AG04449 (cell line): ENCODE measurements at regions not wholly inside any gene's neighbourhood (a gene's known extent, or its start where the extent isn't known, plus 50 kb on each side); places are given as distances from the start of the nearest gene placed in this dataset.

ENCODE experiments used
- CTCF ChIA-PET: fragments of 350-600 bp; formaldehyde crosslinking; extraction: SDS; loops from one replicate; lab custom pipeline; 2021; ENCODE audit warnings: antibody characterized with exemption; lab: Yijun Ruan, JAX
- POLR2A ChIA-PET: fragments of 400-600, 350-600 bp; formaldehyde crosslinking; extraction: SDS; loops from one replicate; lab custom pipeline; 2020; ENCODE audit warnings: antibody characterized with exemption, inconsistent platforms; lab: Yijun Ruan, JAX
- DNase-seq: peaks from one replicate; pipeline ENCODE4 v3.0.0-alpha.2; 2010; ENCODE audit warnings: low read depth, low spot score
- H3K4me3 ChIP-seq: 2 replicates; pipeline ENCODE4 v1.5.1; 2011; ENCODE audit warnings: low read depth, mild to moderate bottlenecking, control low read depth, low read length
- TF ChIP-seq, protein P1 (sequence below): IDR thresholded peaks from one replicate; pipeline ENCODE4 v1.5.1; 2011; ENCODE audit warnings: mild to moderate bottlenecking, moderate library complexity, low read length, control low read depth, inconsistent platforms; ENCODE audit not compliant: insufficient read depth; ENCODE audit errors: missing control alignments

DNA sequence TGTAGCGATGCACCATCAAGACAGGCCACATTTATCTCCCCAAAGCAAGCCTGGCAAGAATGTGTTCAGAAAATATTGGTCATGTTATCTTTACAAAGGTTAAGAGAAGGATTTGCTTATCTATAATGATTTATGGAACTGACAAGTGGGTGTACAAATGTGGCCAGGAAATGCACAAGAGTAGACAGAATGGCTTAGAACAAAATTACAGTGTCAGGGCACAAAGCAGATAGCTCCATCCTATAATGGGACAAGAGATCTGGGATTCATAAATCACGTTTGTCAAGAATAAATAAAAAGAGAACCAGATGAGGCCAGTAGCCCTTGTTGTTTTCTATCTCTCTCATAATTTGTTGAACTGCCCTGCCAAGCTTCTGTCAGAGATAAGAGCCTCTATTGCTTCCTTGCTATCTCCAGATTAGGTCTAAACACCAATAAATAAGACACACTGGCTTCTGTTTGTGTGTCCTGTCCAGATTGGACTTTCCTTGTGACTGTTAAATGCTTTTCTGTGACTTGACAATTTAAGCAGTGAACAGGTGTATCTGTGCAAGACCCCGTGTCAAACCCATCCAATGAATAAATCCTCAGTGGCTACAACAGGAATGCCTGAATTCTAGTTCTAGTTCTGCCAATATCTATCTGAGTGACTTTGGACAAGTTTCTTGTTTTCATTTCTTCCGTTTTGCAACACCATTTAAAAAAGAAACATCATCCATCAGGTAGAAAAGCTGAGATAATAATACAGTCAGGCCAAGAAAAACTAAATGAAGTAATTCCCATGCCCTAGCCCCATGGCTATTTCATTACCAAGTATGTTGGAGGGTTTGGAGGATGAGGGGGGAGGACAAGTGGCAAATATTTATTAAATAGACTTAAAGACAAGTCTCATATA is 157.2 kb downstream of the DCLK3 start:
- DNase-seq = no peak
- TF ChIP-seq, protein P1, sequence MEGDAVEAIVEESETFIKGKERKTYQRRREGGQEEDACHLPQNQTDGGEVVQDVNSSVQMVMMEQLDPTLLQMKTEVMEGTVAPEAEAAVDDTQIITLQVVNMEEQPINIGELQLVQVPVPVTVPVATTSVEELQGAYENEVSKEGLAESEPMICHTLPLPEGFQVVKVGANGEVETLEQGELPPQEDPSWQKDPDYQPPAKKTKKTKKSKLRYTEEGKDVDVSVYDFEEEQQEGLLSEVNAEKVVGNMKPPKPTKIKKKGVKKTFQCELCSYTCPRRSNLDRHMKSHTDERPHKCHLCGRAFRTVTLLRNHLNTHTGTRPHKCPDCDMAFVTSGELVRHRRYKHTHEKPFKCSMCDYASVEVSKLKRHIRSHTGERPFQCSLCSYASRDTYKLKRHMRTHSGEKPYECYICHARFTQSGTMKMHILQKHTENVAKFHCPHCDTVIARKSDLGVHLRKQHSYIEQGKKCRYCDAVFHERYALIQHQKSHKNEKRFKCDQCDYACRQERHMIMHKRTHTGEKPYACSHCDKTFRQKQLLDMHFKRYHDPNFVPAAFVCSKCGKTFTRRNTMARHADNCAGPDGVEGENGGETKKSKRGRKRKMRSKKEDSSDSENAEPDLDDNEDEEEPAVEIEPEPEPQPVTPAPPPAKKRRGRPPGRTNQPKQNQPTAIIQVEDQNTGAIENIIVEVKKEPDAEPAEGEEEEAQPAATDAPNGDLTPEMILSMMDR = no peak
- H3K4me3 ChIP-seq = no peak overlapping the region
- POLR2A ChIA-PET = no interaction called here
- CTCF ChIA-PET = interaction anchor here (1.4 kb wide), 1 partner anchor 16 kb away, joined by 5 read pairs; no protein-coding TSS in a partner anchor

DNA sequence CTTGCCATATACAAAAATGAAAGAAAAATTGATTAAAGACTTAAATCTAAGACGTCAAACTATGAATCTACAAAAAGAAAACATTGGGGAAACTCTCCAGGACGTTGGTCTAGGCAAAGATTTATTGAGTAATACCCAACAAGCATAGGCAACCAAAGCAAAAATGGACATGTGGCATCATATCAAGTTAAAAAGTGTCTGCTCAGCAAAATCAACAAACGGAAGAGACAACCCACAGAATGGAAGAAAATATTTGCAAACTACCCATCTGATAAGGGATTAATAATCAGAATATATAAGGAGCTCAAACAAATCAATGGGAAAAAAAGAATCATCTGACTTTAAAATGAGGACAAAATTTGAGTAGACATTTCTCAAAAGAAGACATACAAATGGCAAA is 160.9 kb downstream of the DCLK3 start:
- no peak overlapping the region for H3K4me3 ChIP-seq
- DNase-seq = no peak
- POLR2A ChIA-PET = no interaction called here
- TF ChIP-seq, protein P1 = no peak
- CTCF ChIA-PET = no interaction called here

DNA sequence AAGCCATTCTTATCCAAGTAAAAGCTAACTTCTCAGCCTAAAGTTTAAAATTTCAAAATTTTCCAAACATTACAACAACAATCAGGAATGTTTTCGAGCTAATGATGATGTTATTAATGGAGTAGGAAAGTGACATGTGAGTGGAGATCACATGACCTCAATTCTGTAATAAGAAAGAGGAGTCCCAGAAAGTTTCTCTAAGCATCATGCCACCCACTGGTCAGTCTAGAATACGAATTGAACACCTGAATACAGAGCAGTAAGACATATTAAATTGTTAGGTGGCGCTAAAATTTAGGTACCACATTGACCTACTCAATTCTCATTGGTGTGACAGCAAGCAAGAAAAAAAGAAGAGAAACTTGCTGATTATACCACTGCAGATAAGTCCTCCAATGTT is 163.9 kb downstream of the DCLK3 start:
- POLR2A ChIA-PET = no interaction called here
- CTCF ChIA-PET = interaction anchor here (2.1 kb wide), 1 partner anchor 100 kb away, joined by 7 read pairs; no protein-coding TSS in a partner anchor
- TF ChIP-seq, protein P1 = no peak
- H3K4me3 ChIP-seq = no peak overlapping the region
- no peak for DNase-seq
